ENCODE measurements at regions not wholly inside any gene's neighbourhood (a gene's known extent, or its start where the extent isn't known, plus 50 kb on each side); places are given as distances from the start of the nearest gene placed in this dataset.

GRCh38 chr6:71072508-71072907 is 115.6 kb upstream of the B3GAT2 start:
- H3K27me3 ChIP-seq: no peaks in the 10 kb centered on the region
- no peak for DNase-seq
- H3K9me3 ChIP-seq: peaks cover 0 to 5% of the 10 kb centered on the region in 2 donors
- no peak overlapping the region for H3K4me3 ChIP-seq
- TF ChIP-seq CTCF (IDR thresholded peaks at IDR 0.05): no peak
- no peaks in the 10 kb centered on the region for H3K36me3 ChIP-seq
- intact Hi-C loops (cut with DNase I): no loop called here
- ATAC-seq: no peak
- H3K27ac ChIP-seq: no peak overlapping the region
- no peaks in the 10 kb centered on the region for H3K4me1 ChIP-seq

GRCh38 chr6:71077655-71078054 is 120.8 kb upstream of the B3GAT2 start:
- Histone ChIP-seq H3K9me3 (peaks cover 0 to 16% of the 10 kb centered on the region in 2 donors), H3K4me1 (peaks cover 0 to 3% of the 10 kb centered on the region in 2 donors), H3K4me3 (no peak overlapping the region), H3K36me3 (no peaks in the 10 kb centered on the region), H3K27ac (no peak overlapping the region), H3K27me3 (no peaks in the 10 kb centered on the region)
- TF ChIP-seq CTCF (IDR thresholded peaks at IDR 0.05): no peak
- intact Hi-C loops (cut with DNase I): no loop called here
- ATAC-seq: no peak
- DNase-seq: no peak

- intact Hi-C loops (cut with DNase I): no loop called here
- no peak for ATAC-seq
These were observed 122.8 kb upstream of the B3GAT2 start for GRCh38 chr6:71079677-71080076.

GRCh38 chr6:71080133-71080532 is 123.3 kb upstream of the B3GAT2 start:
- DNase-seq (peak in 1 of 4 donors; percentile 14), ATAC-seq (no peak)
- Histone ChIP-seq H3K4me1 (peaks cover 0 to 5% of the 10 kb centered on the region in 2 donors), H3K27me3 (no peaks in the 10 kb centered on the region), H3K36me3 (no peaks in the 10 kb centered on the region), H3K27ac (no peak overlapping the region), H3K9me3 (peaks cover 0 to 16% of the 10 kb centered on the region in 2 donors), H3K4me3 (no peak overlapping the region)
- intact Hi-C loops (cut with DNase I): no loop called here
- no peak for TF ChIP-seq CTCF (IDR thresholded peaks at IDR 0.05)

More at GRCh38 chr6:71079677-71080076, 122.8 kb upstream of the B3GAT2 start:
- H3K36me3 ChIP-seq: no peaks in the 10 kb centered on the region
- H3K27ac ChIP-seq: no peak overlapping the region
- TF ChIP-seq CTCF (IDR thresholded peaks at IDR 0.05): no peak
- H3K4me3 ChIP-seq: no peak overlapping the region
- peaks cover 0 to 5% of the 10 kb centered on the region in 2 donors for H3K4me1 ChIP-seq
- peak in 2 of 4 donors; percentile 34 to 35 for DNase-seq
- H3K9me3 ChIP-seq: peaks cover 0 to 16% of the 10 kb centered on the region in 2 donors
- no peaks in the 10 kb centered on the region for H3K27me3 ChIP-seq

GRCh38 chr6:71080826-71081225 is 124.0 kb upstream of the B3GAT2 start:
- Histone ChIP-seq H3K36me3 (no peaks in the 10 kb centered on the region), H3K4me1 (peaks cover 0 to 5% of the 10 kb centered on the region in 2 donors), H3K4me3 (no peak overlapping the region), H3K9me3 (peaks cover 0 to 16% of the 10 kb centered on the region in 2 donors), H3K27me3 (no peaks in the 10 kb centered on the region), H3K27ac (no peak overlapping the region)
- ATAC-seq (peak; percentile 64), DNase-seq (peak in 2 of 4 donors; percentile 79 to 87)
- TF ChIP-seq CTCF (IDR thresholded peaks at IDR 0.05): no peak
- intact Hi-C loops (cut with DNase I): no loop called here

Data from left lung (tissue), 4 donors.